HepG2 (cell line): ENCODE measurements at regions not wholly inside any gene's neighbourhood (a gene's known extent, or its start where the extent isn't known, plus 50 kb on each side); places are given as distances from the start of the nearest gene placed in this dataset.

Experiments used
- ATAC-seq: fragments of 200-7000 bp; cut with Tn5 transposase; 3 replicates; pipeline ENCODE4 v1.9.1; 2020; ENCODE audit warnings: mild to moderate bottlenecking, moderate library complexity
- BruUV-seq: library from RNA; stranded (reverse); fragments of 400-500 nt; replicated peaks from 2 replicates; lab custom pipeline; 2021; lab: Mats Ljungman, UMichigan
- CTCF ChIA-PET: fragments of 300-600 bp; formaldehyde crosslinking; extraction: SDS; loops from one replicate; lab custom pipeline; 2021; ENCODE audit warnings: low total read pairs, inconsistent platforms, low intra/inter-chr PET ratio; lab: Yijun Ruan, JAX
- POLR2A ChIA-PET: fragments of 350-600 bp; sonication (Branson Sonifier 250); formaldehyde crosslinking; loops from one replicate; lab custom pipeline; 2020; ENCODE audit warnings: antibody characterized with exemption, inconsistent platforms; lab: Yijun Ruan, JAX
- DNase-seq: peaks from one replicate; pipeline ENCODE4 v3.0.0-alpha.2; 2015; ENCODE audit warnings: low spot score
- FAIRE-seq: peaks from 3 replicates; lab custom pipeline; 2011; peaks lifted over from hg19 to GRCh38; lab: Jason Lieb, UNC
- H2AFZ ChIP-seq: one replicate; pipeline ENCODE4 v1.6.1; 2011; ENCODE audit warnings: low read length, inconsistent platforms
- H3K27ac ChIP-seq: fragments of 300-600 bp; 3 replicates; pipeline ENCODE4 v1.8.0; 2011; ENCODE audit warnings: mixed run types, mild to moderate bottlenecking, mixed read lengths, low read length, inconsistent platforms; ENCODE audit not compliant: insufficient read depth; ENCODE audit errors: extremely low read length
- H3K27me3 ChIP-seq, 2 experiments: fragments of 200-600 bp in 1 of 2; 2 replicates in 1 of 2; 3 replicates in 1 of 2; pipeline versions ENCODE4 v1.6.0 to v1.8.0; 2011; ENCODE audit warnings: low read length in 2 of 2, mild to moderate bottlenecking in 2 of 2, moderate library complexity in 2 of 2, inconsistent platforms in 1 of 2; ENCODE audit not compliant: insufficient read depth in 2 of 2, control insufficient read depth in 1 of 2
- H3K36me3 ChIP-seq, 2 experiments: fragments of 200-600 bp in 1 of 2; replicated peaks in 1 of 2; 2 replicates in 1 of 2; 3 replicates in 1 of 2; pipeline versions ENCODE4 v1.5.1 to v1.8.0; 2011; ENCODE audit warnings: low read length in 2 of 2, inconsistent platforms in 1 of 2; ENCODE audit not compliant: insufficient read depth in 2 of 2, control insufficient read depth in 1 of 2
- H3K4me1 ChIP-seq: 2 replicates; pipeline ENCODE4 v1.5.1; 2012; ENCODE audit warnings: low read length, inconsistent platforms; ENCODE audit not compliant: insufficient read depth
- H3K4me2 ChIP-seq: 2 replicates; pipeline ENCODE4 v1.6.0; 2011; ENCODE audit warnings: low read depth, low read length, inconsistent platforms
- H3K4me3 ChIP-seq, 3 experiments: fragments of 200-600 bp in 1 of 3; sonication (generic), shearing (Covaris generic) in 1 of 3; replicated peaks in 1 of 3; 2 replicates each; pipeline ENCODE4 v1.5.1; 2011 to 2016; ENCODE audit warnings: low read length in 3 of 3, inconsistent platforms in 2 of 3, low read depth in 2 of 3, mild to moderate bottlenecking in 2 of 3, control low read depth in 1 of 3, mixed read lengths in 1 of 3; ENCODE audit not compliant: insufficient read depth in 1 of 3
- H3K79me2 ChIP-seq: one replicate; pipeline ENCODE4 v1.6.1; 2011; ENCODE audit warnings: low read length, inconsistent platforms; ENCODE audit not compliant: insufficient read depth
- H3K9ac ChIP-seq: 2 replicates; pipeline ENCODE4 v1.6.0; 2011; ENCODE audit warnings: mild to moderate bottlenecking, low read depth, low read length, inconsistent platforms; ENCODE audit not compliant: insufficient read depth
- H3K9me3 ChIP-seq: 2 replicates; pipeline ENCODE4 v1.5.1; 2012; ENCODE audit warnings: mild to moderate bottlenecking, low read length
- H4K20me1 ChIP-seq: 2 replicates; pipeline ENCODE4 v1.6.0; 2011; ENCODE audit warnings: inconsistent platforms, mild to moderate bottlenecking, low read length, moderate library complexity; ENCODE audit not compliant: insufficient read depth
- CEBPG ChIP-seq: IDR thresholded peaks from 2 replicates; pipeline ENCODE4 v1.6.1; 2016
- CEBPZ ChIP-seq: IDR thresholded peaks from 2 replicates; pipeline ENCODE4 v1.6.1; 2012; ENCODE audit warnings: low read length, improper control_type of control experiment
- LCORL ChIP-seq, 2 experiments: fragments of 450-650 bp in 1 of 2; sonication (generic) in 1 of 2; formaldehyde crosslinking in 1 of 2; IDR thresholded peaks; 2 replicates each; pipeline versions ENCODE4 v1.5.0 to v1.6.1; 2017 to 2020; ENCODE audit warnings: antibody characterized with exemption in 1 of 2, missing genetic modification reagents in 1 of 2
- NFRKB ChIP-seq: fragments of 450-650 bp; IDR thresholded peaks from 2 replicates; pipeline ENCODE4 v1.6.1; 2017
- PHF8 ChIP-seq: sonication (generic); formaldehyde crosslinking; IDR thresholded peaks from 2 replicates; pipeline ENCODE4 v1.5.0; 2020; ENCODE audit warnings: missing genetic modification reagents
- PRDM10 ChIP-seq: sonication (generic); formaldehyde crosslinking; IDR thresholded peaks from 2 replicates; pipeline ENCODE4 v1.4.0; 2020; ENCODE audit warnings: low read depth, missing genetic modification reagents
- SP2 ChIP-seq: sonication (generic); formaldehyde crosslinking; IDR thresholded peaks from 2 replicates; pipeline ENCODE4 v1.5.1; 2020; ENCODE audit warnings: mild to moderate bottlenecking, missing genetic modification reagents
- ZFP36L1 ChIP-seq: sonication (generic); formaldehyde crosslinking; IDR thresholded peaks from 2 replicates; pipeline ENCODE4 v1.8.0; 2022; ENCODE audit warnings: mild to moderate bottlenecking, missing genetic modification reagents, moderate library complexity
- ZFP41 ChIP-seq: sonication (generic); formaldehyde crosslinking; IDR thresholded peaks from 2 replicates; pipeline ENCODE4 v1.4.0; 2020; ENCODE audit warnings: mild to moderate bottlenecking, missing genetic modification reagents, borderline replicate concordance
- ZNF274 ChIP-seq: sonication (generic); formaldehyde crosslinking; IDR thresholded peaks from 2 replicates; pipeline ENCODE4 v1.5.1; 2020; ENCODE audit warnings: mild to moderate bottlenecking, missing genetic modification reagents
- WGBS: methylation state at CpG from one replicate; pipeline ENCODE4 v1.1.6; 2017; ENCODE audit warnings: low lambda C conversion rate; 5-methylcytosine and 5-hydroxymethylcytosine counted together
- in situ Hi-C: cut with HindIII; loops from 2 replicates; pipeline ENCODE4 v1.10.0; 2017; ENCODE audit warnings: low pct_unique_long_range_greater_than_20kb; ENCODE audit not compliant: extremely low pct_ligation_motif_present
- intact Hi-C: fragments of 100-400 bp; cut with micrococcal nuclease; formaldehyde crosslinking; loops from one replicate; pipeline ENCODE4 v1.10.0; 2022; ENCODE audit not compliant: unreplicated experiment

- FAIRE-seq (no peak), ATAC-seq (no peak), DNase-seq (no peak)
- no peak overlapping the region for H2AFZ ChIP-seq
- H3K4me1 ChIP-seq: no peaks in the 10 kb centered on the region
- H3K9ac ChIP-seq: no peak overlapping the region
- CTCF ChIA-PET: no interaction called here
- 30% methylated on average over 1 of the region's 1 CpG for WGBS
- in situ Hi-C loops (no loop called here), intact Hi-C loops (no loop called here)
- no peaks in the 10 kb centered on the region for H3K36me3 ChIP-seq
- POLR2A ChIA-PET: no interaction called here
- H3K27ac ChIP-seq: no peak overlapping the region
- no peaks in the 10 kb centered on the region for H3K27me3 ChIP-seq
- no peaks in the 10 kb centered on the region; the same call in 1 of the 2 replicates for H3K9me3 ChIP-seq
- no peak overlapping the region for H3K4me3 ChIP-seq
- no peak overlapping the region for H3K4me2 ChIP-seq
- TF ChIP-seq ZFP36L1 (CRISPR knock-in tag) (no peak), PRDM10 (CRISPR knock-in tag) (no peak), ZFP41 (CRISPR knock-in tag) (no peak), CEBPG (CRISPR knock-in tag) (no peak), SP2 (no peak), PHF8 (CRISPR knock-in tag) (no peak), LCORL (IDR thresholded peaks at IDR 0.05) (no peak), LCORL (CRISPR knock-in tag; IDR thresholded peaks at IDR 0.05) (no peak), NFRKB (no peak), CEBPZ (no peak), ZNF274 (CRISPR knock-in tag) (no peak)
- H4K20me1 ChIP-seq: no peaks in the 10 kb centered on the region
- H3K79me2 ChIP-seq: no peaks in the 10 kb centered on the region
- BruUV-seq: no TSS peak
Observed at GRCh38 chr12:43103866-43104265, 448.1 kb downstream of the ADAMTS20 start.
